ENCODE measurements at regions not wholly inside any gene's neighbourhood (a gene's known extent, or its start where the extent isn't known, plus 50 kb on each side); places are given as distances from the start of the nearest gene placed in this dataset.

GRCh38 chr13:42396501-42396900 lies 124.5 kb downstream of the AKAP11 start:
- TF ChIP-seq, protein P1, sequence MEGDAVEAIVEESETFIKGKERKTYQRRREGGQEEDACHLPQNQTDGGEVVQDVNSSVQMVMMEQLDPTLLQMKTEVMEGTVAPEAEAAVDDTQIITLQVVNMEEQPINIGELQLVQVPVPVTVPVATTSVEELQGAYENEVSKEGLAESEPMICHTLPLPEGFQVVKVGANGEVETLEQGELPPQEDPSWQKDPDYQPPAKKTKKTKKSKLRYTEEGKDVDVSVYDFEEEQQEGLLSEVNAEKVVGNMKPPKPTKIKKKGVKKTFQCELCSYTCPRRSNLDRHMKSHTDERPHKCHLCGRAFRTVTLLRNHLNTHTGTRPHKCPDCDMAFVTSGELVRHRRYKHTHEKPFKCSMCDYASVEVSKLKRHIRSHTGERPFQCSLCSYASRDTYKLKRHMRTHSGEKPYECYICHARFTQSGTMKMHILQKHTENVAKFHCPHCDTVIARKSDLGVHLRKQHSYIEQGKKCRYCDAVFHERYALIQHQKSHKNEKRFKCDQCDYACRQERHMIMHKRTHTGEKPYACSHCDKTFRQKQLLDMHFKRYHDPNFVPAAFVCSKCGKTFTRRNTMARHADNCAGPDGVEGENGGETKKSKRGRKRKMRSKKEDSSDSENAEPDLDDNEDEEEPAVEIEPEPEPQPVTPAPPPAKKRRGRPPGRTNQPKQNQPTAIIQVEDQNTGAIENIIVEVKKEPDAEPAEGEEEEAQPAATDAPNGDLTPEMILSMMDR (IDR thresholded peaks at IDR 0.05): no peak
- no peak for TF ChIP-seq POLR2A (IDR thresholded peaks at IDR 0.05)
